Upper lobe of left lung (tissue), 6 donors: ENCODE measurements at regions not wholly inside any gene's neighbourhood (a gene's known extent, or its start where the extent isn't known, plus 50 kb on each side); places are given as distances from the start of the nearest gene placed in this dataset.

ENCODE experiments used
- ATAC-seq, 2 donors: fragments of 200-7000 bp; cut with Tn5 transposase; one replicate each; pipeline ENCODE4 v1.9.1; 2022; ENCODE audit warnings: mild to moderate bottlenecking in 2 of 2, moderate library complexity in 2 of 2; ENCODE audit not compliant: low FRiP score in 2 of 2
- DNase-seq, 2 donors: peaks; one replicate each; pipeline ENCODE4 v3.0.0-alpha.2; 2019 to 2020
- H3K27ac ChIP-seq, 4 donors: fragments of 200-600 bp; sonication (generic); one replicate each; pipeline ENCODE4 v1.5.1; 2016 to 2019
- H3K27me3 ChIP-seq, 4 donors: fragments of 200-600 bp; sonication (generic); one replicate each; pipeline ENCODE4 v1.5.1; 2017 to 2019
- H3K36me3 ChIP-seq, 4 donors: fragments of 200-600 bp; sonication (generic); one replicate each; pipeline ENCODE4 v1.5.1; 2016 to 2019
- H3K4me1 ChIP-seq, 4 donors: fragments of 200-600 bp; sonication (generic); one replicate each; pipeline ENCODE4 v1.5.1; 2018 to 2019
- H3K4me3 ChIP-seq, 4 donors: fragments of 200-600 bp; sonication (generic); one replicate each; pipeline ENCODE4 v1.5.1; 2017 to 2019; ENCODE audit warnings: mild to moderate bottlenecking in 2 of 4, moderate library complexity in 1 of 4
- H3K9me3 ChIP-seq, 4 donors: fragments of 200-600 bp; sonication (generic); one replicate each; pipeline ENCODE4 v1.5.1; 2018 to 2019
- CTCF ChIP-seq, 6 experiments: fragments of 450-650 bp in 4 of 6; fragments of 200-600 bp in 2 of 6; sonication (generic) in 2 of 6; IDR thresholded peaks; one replicate each; pipeline ENCODE4 v1.5.1; 2016 to 2019; ENCODE audit warnings: antibody characterized with exemption in 6 of 6
- EP300 ChIP-seq, 4 donors: sonication (generic); formaldehyde crosslinking; IDR thresholded peaks; one replicate each; pipeline ENCODE4 v1.5.1; 2017; ENCODE audit warnings: antibody characterized with exemption in 4 of 4, control low read depth in 2 of 4
- POLR2A ChIP-seq, 4 donors: fragments of 450-650 bp; IDR thresholded peaks; one replicate each; pipeline ENCODE4 v1.5.1; 2016 to 2017; ENCODE audit warnings: antibody characterized with exemption in 4 of 4, mild to moderate bottlenecking in 2 of 4
- POLR2AphosphoS5 ChIP-seq, 2 donors: sonication (generic); formaldehyde crosslinking; IDR thresholded peaks; one replicate each; pipeline ENCODE4 v1.5.1; 2017; ENCODE audit warnings: antibody characterized with exemption in 2 of 2
- WGBS, 2 donors: methylation state at CpG; one replicate each; pipeline ENCODE4 v1.1.5; 2017 to 2018; 5-methylcytosine and 5-hydroxymethylcytosine counted together
- donor health status: DM: no; HTN: no; CAD: no; lungs with moderate emphysema.
- donor health status: DM: no; HTN: yes; CAD: no; lungs with severe emphysema.

GRCh38 chr6:44676246-44676790 is 288.8 kb downstream of the CDC5L start:
- H3K9me3 ChIP-seq: no peaks in the 10 kb centered on the region
- ATAC-seq (no peak), DNase-seq (no peak)
- no peak overlapping the region for H3K27ac ChIP-seq
- H3K27me3 ChIP-seq: no peaks in the 10 kb centered on the region
- no peaks in the 10 kb centered on the region for H3K4me1 ChIP-seq
- 90 to 92% methylated on average over 5 to 8 of the region's 8 CpGs for WGBS, 2 donors
- no peak overlapping the region for H3K4me3 ChIP-seq
- no peaks in the 10 kb centered on the region for H3K36me3 ChIP-seq
- TF ChIP-seq POLR2AphosphoS5 (IDR thresholded peaks at IDR 0.05) (no peak), POLR2A (IDR thresholded peaks at IDR 0.05) (no peak), CTCF (IDR thresholded peaks at IDR 0.05) (no peak), EP300 (IDR thresholded peaks at IDR 0.05) (no peak)

GRCh38 chr6:44676826-44677433 is 289.4 kb downstream of the CDC5L start:
- no peaks in the 10 kb centered on the region for H3K9me3 ChIP-seq
- no peak for TF ChIP-seq POLR2AphosphoS5 (IDR thresholded peaks at IDR 0.05)
- no peak for TF ChIP-seq POLR2A (IDR thresholded peaks at IDR 0.05)
- TF ChIP-seq CTCF (IDR thresholded peaks at IDR 0.05): no peak
- no peak for TF ChIP-seq EP300 (IDR thresholded peaks at IDR 0.05)
- no peak overlapping the region for H3K27ac ChIP-seq
- no peaks in the 10 kb centered on the region for H3K4me1 ChIP-seq
- ATAC-seq: no peak
- 86 to 87% methylated on average over 9 of the region's 9 CpGs for WGBS, 2 donors
- DNase-seq: no peak
- no peak overlapping the region for H3K4me3 ChIP-seq
- no peaks in the 10 kb centered on the region for H3K36me3 ChIP-seq
- H3K27me3 ChIP-seq: no peaks in the 10 kb centered on the region

- H3K9me3 ChIP-seq: no peaks in the 10 kb centered on the region
- TF ChIP-seq POLR2AphosphoS5 (IDR thresholded peaks at IDR 0.05): no peak
- no peak for TF ChIP-seq POLR2A (IDR thresholded peaks at IDR 0.05)
- TF ChIP-seq CTCF (IDR thresholded peaks at IDR 0.05): no peak
- TF ChIP-seq EP300 (IDR thresholded peaks at IDR 0.05): no peak
- no peak overlapping the region for H3K27ac ChIP-seq
- 89 to 98% methylated on average over 4 to 9 of the region's 9 CpGs for WGBS, 2 donors
- no peak for ATAC-seq
- no peaks in the 10 kb centered on the region for H3K27me3 ChIP-seq
- peak in 1 of 2 donors; percentile 42 for DNase-seq
- H3K36me3 ChIP-seq: no peaks in the 10 kb centered on the region
- H3K4me3 ChIP-seq: no peak overlapping the region
- no peaks in the 10 kb centered on the region for H3K4me1 ChIP-seq
Observed at GRCh38 chr6:44678252-44678935, 290.9 kb downstream of the CDC5L start.

- H3K4me3 ChIP-seq: no peak overlapping the region
- no peaks in the 10 kb centered on the region for H3K4me1 ChIP-seq
- no peak for TF ChIP-seq CTCF (IDR thresholded peaks at IDR 0.05)
- no peak for TF ChIP-seq POLR2A (IDR thresholded peaks at IDR 0.05)
- no peak for TF ChIP-seq EP300 (IDR thresholded peaks at IDR 0.05)
- TF ChIP-seq POLR2AphosphoS5 (IDR thresholded peaks at IDR 0.05): no peak
- WGBS, 2 donors: 76 to 78% methylated on average over 6 of the region's 6 CpGs
- ATAC-seq (no peak), DNase-seq (no peak)
- H3K27ac ChIP-seq: no peak overlapping the region
- H3K36me3 ChIP-seq: no peaks in the 10 kb centered on the region
- no peaks in the 10 kb centered on the region for H3K27me3 ChIP-seq
- H3K9me3 ChIP-seq: no peaks in the 10 kb centered on the region
Observed at GRCh38 chr6:44679438-44680201, 292.1 kb downstream of the CDC5L start.
